Dermis microvascular lymphatic vessel endothelial cell (primary cell): ENCODE measurements at regions not wholly inside any gene's neighbourhood (a gene's known extent, or its start where the extent isn't known, plus 50 kb on each side); places are given as distances from the start of the nearest gene placed in this dataset.

Experiments
- DNase-seq, 2 donors: peaks; one replicate each; pipeline versions ENCODE4 v3.0.0 to v3.0.0-alpha.2; 2010; ENCODE audit warnings: low read depth in 2 of 2

- DNase-seq, result no peak
Measured at GRCh38 chr5:52392321-52392720, 395.4 kb upstream of the ITGA1 start.

- DNase-seq, result no peak
Measured at GRCh38 chr5:52409835-52410234, 377.9 kb upstream of the ITGA1 start.

- no peak for DNase-seq
Measured at GRCh38 chr5:52419357-52419756, 368.4 kb upstream of the ITGA1 start.

GRCh38 chr5:52427615-52428014 lies 360.1 kb upstream of the ITGA1 start:
- no peak for DNase-seq

GRCh38 chr5:52428977-52429489 lies 358.7 kb upstream of the ITGA1 start:
- DNase-seq, result no peak

- no peak for DNase-seq
Measured at GRCh38 chr5:52441768-52442167, 345.9 kb upstream of the ITGA1 start.

GRCh38 chr5:52443187-52443586 lies 344.5 kb upstream of the ITGA1 start:
- DNase-seq, result no peak

GRCh38 chr5:52448111-52448510 lies 339.6 kb upstream of the ITGA1 start:
- DNase-seq, result no peak

- peak; percentile 2 to 12 for DNase-seq
Measured at GRCh38 chr5:52449516-52449915, 338.2 kb upstream of the ITGA1 start.

- DNase-seq, result no peak
Measured at GRCh38 chr5:52452098-52452497, 335.6 kb upstream of the ITGA1 start.

- no peak for DNase-seq
Measured at GRCh38 chr5:52453176-52453575, 334.5 kb upstream of the ITGA1 start.

- DNase-seq, result no peak
Measured at GRCh38 chr5:52455920-52456319, 331.8 kb upstream of the ITGA1 start.

- no peak for DNase-seq
Measured at GRCh38 chr5:52457810-52458209, 329.9 kb upstream of the ITGA1 start.

- no peak for DNase-seq
Measured at GRCh38 chr5:52466113-52466512, 321.6 kb upstream of the ITGA1 start.

GRCh38 chr5:52466749-52467520 lies 320.8 kb upstream of the ITGA1 start:
- no peak for DNase-seq

GRCh38 chr5:52468976-52469375 lies 318.7 kb upstream of the ITGA1 start:
- no peak for DNase-seq

- DNase-seq, result no peak
Measured at GRCh38 chr5:52469420-52469819, 318.3 kb upstream of the ITGA1 start.

- no peak for DNase-seq
Measured at GRCh38 chr5:52469835-52470234, 317.9 kb upstream of the ITGA1 start.

GRCh38 chr5:52476346-52476745 lies 311.4 kb upstream of the ITGA1 start:
- DNase-seq, result no peak

- DNase-seq, result no peak
Measured at GRCh38 chr5:52481201-52481600, 306.5 kb upstream of the ITGA1 start.

- DNase-seq, result no peak
Measured at GRCh38 chr5:52481851-52482250, 305.9 kb upstream of the ITGA1 start.

- no peak for DNase-seq
Measured at GRCh38 chr5:52491071-52491787, 296.5 kb upstream of the ITGA1 start.

GRCh38 chr5:52491818-52492217 lies 295.9 kb upstream of the ITGA1 start:
- DNase-seq, result no peak
